ENCODE measurements at regions not wholly inside any gene's neighbourhood (a gene's known extent, or its start where the extent isn't known, plus 50 kb on each side); places are given as distances from the start of the nearest gene placed in this dataset.
"Not testable (repeated sequence)": the region's sequence is repeated elsewhere in the genome, so short reads cannot be mapped to it uniquely, and the experiment has no call there.

- not testable (repeated sequence) for TF ChIP-seq CTCF, POLR2AphosphoS5, POLR2A (IDR thresholded peaks at IDR 0.05)
Measured at GRCh38 chr6:15931697-15932096, 197.2 kb upstream of the MYLIP start.

All from prostate gland (tissue), 2 donors.